Spleen (tissue), 11 donors: ENCODE measurements at regions not wholly inside any gene's neighbourhood (a gene's known extent, or its start where the extent isn't known, plus 50 kb on each side); places are given as distances from the start of the nearest gene placed in this dataset.

Experiments
- DNase-seq: peaks from one replicate; pipeline ENCODE4 v3.0.0-alpha.2; 2020
- H3K27ac ChIP-seq, 8 donors: fragments of 200-600 bp; sonication (generic) in 7 of 8; 1 replicate in 4 of 8; 2 replicates in 4 of 8; pipeline versions ENCODE4 v1.5.0 to v1.8.0; 2016 to 2021; ENCODE audit warnings: inconsistent platforms in 4 of 8, mild to moderate bottlenecking in 4 of 8, moderate library complexity in 1 of 8
- H3K27me3 ChIP-seq, 7 donors: fragments of 200-600 bp; sonication (generic) in 6 of 7; replicated peaks in 1 of 7; 1 replicate in 4 of 7; 2 replicates in 3 of 7; pipeline versions ENCODE4 v1.5.0 to v1.8.0; 2016 to 2021; ENCODE audit warnings: inconsistent platforms in 3 of 7, mild to moderate bottlenecking in 1 of 7
- H3K36me3 ChIP-seq, 6 donors: fragments of 200-600 bp; sonication (generic) in 5 of 6; 1 replicate in 4 of 6; 2 replicates in 2 of 6; pipeline versions ENCODE4 v1.5.0 to v1.8.0; 2016 to 2021; ENCODE audit warnings: inconsistent platforms in 2 of 6
- H3K4me1 ChIP-seq, 6 donors: fragments of 200-600 bp; sonication (generic) in 5 of 6; 1 replicate in 3 of 6; 2 replicates in 3 of 6; pipeline versions ENCODE4 v1.5.0 to v1.8.0; 2016 to 2021; ENCODE audit warnings: inconsistent platforms in 3 of 6
- H3K4me3 ChIP-seq, 8 donors: fragments of 200-600 bp; sonication (generic) in 7 of 8; 1 replicate in 4 of 8; 2 replicates in 4 of 8; pipeline versions ENCODE4 v1.5.0 to v1.8.0; 2016 to 2021; ENCODE audit warnings: inconsistent platforms in 4 of 8, mild to moderate bottlenecking in 4 of 8, moderate library complexity in 2 of 8
- H3K9me3 ChIP-seq, 8 donors: fragments of 200-600 bp; sonication (generic) in 7 of 8; 1 replicate in 4 of 8; 2 replicates in 4 of 8; pipeline versions ENCODE4 v1.5.0 to v1.8.0; 2016 to 2021; ENCODE audit warnings: inconsistent platforms in 4 of 8
- POLR2A ChIP-seq, 3 donors: fragments of 450-650 bp; IDR thresholded peaks; one replicate each; pipeline ENCODE4 v1.5.1; 2017; ENCODE audit warnings: antibody characterized with exemption in 3 of 3, mild to moderate bottlenecking in 1 of 3
- POLR2AphosphoS5 ChIP-seq, 3 donors: sonication (generic); formaldehyde crosslinking; IDR thresholded peaks; one replicate each; pipeline ENCODE4 v1.5.1; 2017; ENCODE audit warnings: antibody characterized with exemption in 3 of 3
- WGBS, 5 donors: extraction: QIAGEN DNeasy Blood & Tissue Kit in 3 of 5; methylation state at CpG; one replicate each; pipeline versions ENCODE4 v1.1.5 to v1.1.7; 2013 to 2018; 5-methylcytosine and 5-hydroxymethylcytosine counted together
- intact Hi-C: fragments of 100-400 bp; cut with DNase I; formaldehyde crosslinking; loops from one replicate; pipeline ENCODE4 v1.15.0; 2023; ENCODE audit warnings: low total_unique reads
- TF ChIP-seq, protein P1 (sequence below), 11 experiments: fragments of 200-600 bp in 7 of 11; fragments of 450-650 bp in 4 of 11; sonication (generic) in 4 of 11; IDR thresholded peaks in 8 of 11; conservative IDR thresholded peaks in 3 of 11; 1 replicate in 7 of 11; 2 replicates in 4 of 11; pipeline versions ENCODE4 v1.4.0 to v1.8.0; 2016 to 2021; ENCODE audit warnings: antibody characterized with exemption in 11 of 11, inconsistent platforms in 4 of 11, mild to moderate bottlenecking in 1 of 11
- donor health status: healthy with polysubstance abuse.
- donor health status: DM: no; HTN: no; CAD: no; lungs with moderate emphysema.
- donor health status: DM: no; HTN: no; CAD: no.
- donor health status: Bipolar disorder and iron deficiency.
- donor health status: healthy.
- donor health status: DM: no; HTN: no; CAD: no.
- donor health status: DM: yes; HTN: yes; CAD: no.

DNA sequence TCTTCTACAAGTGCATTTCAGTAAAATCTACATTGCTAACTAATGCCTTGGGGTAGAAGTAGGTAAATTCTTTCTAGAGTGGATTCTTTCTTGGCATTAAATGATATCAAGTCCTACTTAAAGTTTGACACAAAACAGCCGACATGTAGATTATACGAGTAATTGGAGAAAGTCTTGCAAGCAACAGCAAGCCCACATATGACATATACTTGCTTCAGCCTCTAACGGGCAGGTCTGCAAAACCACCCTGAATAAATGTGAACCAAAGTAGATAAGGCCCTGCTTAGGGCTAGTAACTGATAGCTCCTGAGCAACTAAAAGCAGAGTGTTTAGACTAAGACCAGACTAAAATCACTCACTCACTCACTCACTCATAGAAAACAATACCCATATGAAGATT lies 203.2 kb downstream of the LTN1 start:
- intact Hi-C loops: no loop called here
- Histone ChIP-seq H3K4me3 (no peak overlapping the region), H3K27me3 (no peaks in the 10 kb centered on the region), H3K27ac (no peak overlapping the region), H3K36me3 (no peaks in the 10 kb centered on the region), H3K9me3 (peaks cover 0 to 5% (median 0%) of the 10 kb centered on the region in 8 donors), H3K4me1 (peaks cover 0 to 7% (median 0%) of the 10 kb centered on the region in 6 donors)
- 50 to 82% (median 61%) methylated on average over 3 of the region's 3 CpGs for WGBS, 5 donors
- TF ChIP-seq POLR2A (IDR thresholded peaks at IDR 0.05): no peak
- no peak for TF ChIP-seq POLR2AphosphoS5 (IDR thresholded peaks at IDR 0.05)
- TF ChIP-seq, protein P1, sequence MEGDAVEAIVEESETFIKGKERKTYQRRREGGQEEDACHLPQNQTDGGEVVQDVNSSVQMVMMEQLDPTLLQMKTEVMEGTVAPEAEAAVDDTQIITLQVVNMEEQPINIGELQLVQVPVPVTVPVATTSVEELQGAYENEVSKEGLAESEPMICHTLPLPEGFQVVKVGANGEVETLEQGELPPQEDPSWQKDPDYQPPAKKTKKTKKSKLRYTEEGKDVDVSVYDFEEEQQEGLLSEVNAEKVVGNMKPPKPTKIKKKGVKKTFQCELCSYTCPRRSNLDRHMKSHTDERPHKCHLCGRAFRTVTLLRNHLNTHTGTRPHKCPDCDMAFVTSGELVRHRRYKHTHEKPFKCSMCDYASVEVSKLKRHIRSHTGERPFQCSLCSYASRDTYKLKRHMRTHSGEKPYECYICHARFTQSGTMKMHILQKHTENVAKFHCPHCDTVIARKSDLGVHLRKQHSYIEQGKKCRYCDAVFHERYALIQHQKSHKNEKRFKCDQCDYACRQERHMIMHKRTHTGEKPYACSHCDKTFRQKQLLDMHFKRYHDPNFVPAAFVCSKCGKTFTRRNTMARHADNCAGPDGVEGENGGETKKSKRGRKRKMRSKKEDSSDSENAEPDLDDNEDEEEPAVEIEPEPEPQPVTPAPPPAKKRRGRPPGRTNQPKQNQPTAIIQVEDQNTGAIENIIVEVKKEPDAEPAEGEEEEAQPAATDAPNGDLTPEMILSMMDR (IDR thresholded peaks at IDR 0.05 in 8 of 11, conservative IDR thresholded peaks at IDR 0.05 in 3 of 11): no peak
- DNase-seq: no peak

DNA sequence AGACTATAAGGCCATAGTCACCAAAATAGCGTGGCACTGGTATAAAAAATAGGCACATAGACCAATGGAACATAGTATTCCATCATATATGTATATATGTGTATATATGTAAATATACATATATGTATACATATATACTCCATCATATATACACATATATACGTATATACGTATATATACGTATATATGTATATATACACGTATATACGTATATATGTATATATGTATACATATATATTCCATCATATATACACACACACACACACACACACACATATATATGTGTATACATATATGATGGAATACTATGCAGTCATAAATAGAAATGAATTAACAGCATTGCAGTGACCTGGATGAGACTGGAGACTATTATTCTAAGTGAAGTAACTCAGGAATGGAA lies 204.6 kb downstream of the LTN1 start:
- H3K9me3 ChIP-seq: peaks cover 0 to 9% (median 0%) of the 10 kb centered on the region in 8 donors
- H3K27ac ChIP-seq: no peak overlapping the region
- TF ChIP-seq POLR2AphosphoS5 (IDR thresholded peaks at IDR 0.05) (no peak), POLR2A (IDR thresholded peaks at IDR 0.05) (no peak)
- TF ChIP-seq, protein P1 (IDR thresholded peaks at IDR 0.05 in 8 of 11, conservative IDR thresholded peaks at IDR 0.05 in 3 of 11): no peak
- H3K27me3 ChIP-seq: no peaks in the 10 kb centered on the region
- no peaks in the 10 kb centered on the region for H3K36me3 ChIP-seq
- H3K4me3 ChIP-seq: no peak overlapping the region
- intact Hi-C loops: no loop called here
- 82 to 96% (median 92%) methylated on average over 6 of the region's 6 CpGs for WGBS, 5 donors
- DNase-seq: no peak
- peaks cover 0 to 7% (median 0%) of the 10 kb centered on the region in 6 donors for H3K4me1 ChIP-seq

DNA sequence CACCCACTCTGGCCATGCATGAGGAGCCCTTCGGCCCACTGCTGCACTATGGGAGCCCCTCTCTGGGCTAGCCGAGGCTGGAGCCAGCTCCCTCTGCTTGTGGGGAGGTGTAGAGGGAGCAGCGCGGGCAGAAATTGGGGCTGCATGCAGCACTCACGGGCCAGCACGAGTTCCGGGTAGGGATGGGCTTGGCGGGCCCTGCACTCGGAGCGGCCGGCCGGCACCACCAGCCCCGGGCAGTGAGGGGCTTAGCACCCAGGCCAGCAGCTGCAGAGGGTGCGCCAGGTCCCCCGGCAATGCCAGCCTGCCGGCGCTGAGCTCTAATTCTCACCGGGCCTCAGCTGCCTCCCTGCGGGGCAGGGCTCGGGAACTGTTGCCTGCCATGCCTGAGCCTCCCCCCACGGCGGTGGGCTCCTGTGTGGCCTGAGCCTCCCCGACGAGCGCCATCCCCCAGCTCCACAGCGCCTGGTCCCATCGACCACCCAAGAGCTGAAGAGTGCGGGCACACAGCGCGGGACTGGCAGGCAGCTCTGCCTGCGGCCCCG lies 209.0 kb downstream of the LTN1 start:
- intact Hi-C loops: no loop called here
- Histone ChIP-seq H3K27ac (no peak overlapping the region), H3K27me3 (no peaks in the 10 kb centered on the region), H3K36me3 (no peaks in the 10 kb centered on the region), H3K4me1 (no peaks in the 10 kb centered on the region), H3K9me3 (peaks cover 0 to 9% (median 0%) of the 10 kb centered on the region in 8 donors), H3K4me3 (no peak overlapping the region)
- no peak for TF ChIP-seq POLR2AphosphoS5 (IDR thresholded peaks at IDR 0.05)
- TF ChIP-seq, protein P1 (IDR thresholded peaks at IDR 0.05 in 8 of 11, conservative IDR thresholded peaks at IDR 0.05 in 3 of 11): no peak
- TF ChIP-seq POLR2A (IDR thresholded peaks at IDR 0.05): no peak
- 91 to 98% (median 96%) methylated on average over 7 to 32 of the region's 32 CpGs for WGBS, 5 donors
- peak; percentile 68 for DNase-seq

DNA sequence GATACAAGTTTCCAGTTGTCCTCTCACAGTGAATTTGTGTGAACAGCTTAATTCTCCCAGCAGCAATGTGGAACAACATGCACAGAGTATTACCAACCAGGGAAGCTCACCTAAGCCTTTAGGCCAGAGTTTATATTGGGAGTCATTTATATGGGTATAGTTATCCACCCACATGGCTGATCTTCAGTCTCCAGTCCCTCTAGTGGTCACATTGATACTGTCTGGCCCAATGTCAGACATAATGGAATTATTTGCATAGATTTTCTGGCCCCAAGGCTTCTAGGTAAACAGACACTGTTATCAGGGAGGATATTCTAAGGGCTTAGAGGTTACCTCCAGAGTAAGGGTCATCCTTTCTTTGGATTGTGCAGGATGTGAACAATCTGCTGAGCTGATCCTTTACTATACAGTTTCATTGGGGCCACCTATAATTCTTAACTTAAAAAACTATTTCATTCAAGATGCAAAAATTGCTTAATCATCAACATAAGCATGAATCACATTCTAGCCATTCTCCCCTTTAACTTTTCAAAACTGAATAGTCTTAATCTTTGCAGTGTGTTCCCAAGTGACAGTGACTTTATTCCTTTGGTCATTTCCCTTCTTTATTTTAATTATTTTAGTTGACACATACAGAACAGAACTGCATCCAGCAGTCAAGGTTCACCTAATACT lies 210.9 kb downstream of the LTN1 start:
- Histone ChIP-seq H3K4me3 (no peak overlapping the region), H3K9me3 (peaks cover 0 to 9% (median 0%) of the 10 kb centered on the region in 8 donors), H3K27me3 (no peaks in the 10 kb centered on the region), H3K36me3 (no peaks in the 10 kb centered on the region), H3K4me1 (no peaks in the 10 kb centered on the region), H3K27ac (no peak overlapping the region)
- TF ChIP-seq POLR2AphosphoS5 (IDR thresholded peaks at IDR 0.05): no peak
- TF ChIP-seq, protein P1 (IDR thresholded peaks at IDR 0.05 in 8 of 11, conservative IDR thresholded peaks at IDR 0.05 in 3 of 11): peak in 4 of 11 experiments; percentile 5 to 39 (median 30)
- intact Hi-C loops: no loop called here
- no peak for DNase-seq
